Breast epithelium (tissue), 3 donors: ENCODE measurements at regions not wholly inside any gene's neighbourhood (a gene's known extent, or its start where the extent isn't known, plus 50 kb on each side); places are given as distances from the start of the nearest gene placed in this dataset.

ENCODE experiments used
- POLR2A ChIP-seq: fragments of 450-650 bp; IDR thresholded peaks from one replicate; pipeline ENCODE4 v1.6.1; 2016; ENCODE audit warnings: antibody characterized with exemption, mild to moderate bottlenecking, moderate library complexity
- POLR2AphosphoS5 ChIP-seq, 3 donors: sonication (generic); formaldehyde crosslinking; IDR thresholded peaks; one replicate each; pipeline ENCODE4 v1.6.1; 2017; ENCODE audit warnings: antibody characterized with exemption in 3 of 3
- TF ChIP-seq, protein P1 (sequence below), 3 donors: fragments of 450-650 bp; IDR thresholded peaks; one replicate each; pipeline ENCODE4 v1.5.1; 2016 to 2017; ENCODE audit warnings: antibody characterized with exemption in 3 of 3, mild to moderate bottlenecking in 3 of 3, moderate library complexity in 3 of 3

DNA sequence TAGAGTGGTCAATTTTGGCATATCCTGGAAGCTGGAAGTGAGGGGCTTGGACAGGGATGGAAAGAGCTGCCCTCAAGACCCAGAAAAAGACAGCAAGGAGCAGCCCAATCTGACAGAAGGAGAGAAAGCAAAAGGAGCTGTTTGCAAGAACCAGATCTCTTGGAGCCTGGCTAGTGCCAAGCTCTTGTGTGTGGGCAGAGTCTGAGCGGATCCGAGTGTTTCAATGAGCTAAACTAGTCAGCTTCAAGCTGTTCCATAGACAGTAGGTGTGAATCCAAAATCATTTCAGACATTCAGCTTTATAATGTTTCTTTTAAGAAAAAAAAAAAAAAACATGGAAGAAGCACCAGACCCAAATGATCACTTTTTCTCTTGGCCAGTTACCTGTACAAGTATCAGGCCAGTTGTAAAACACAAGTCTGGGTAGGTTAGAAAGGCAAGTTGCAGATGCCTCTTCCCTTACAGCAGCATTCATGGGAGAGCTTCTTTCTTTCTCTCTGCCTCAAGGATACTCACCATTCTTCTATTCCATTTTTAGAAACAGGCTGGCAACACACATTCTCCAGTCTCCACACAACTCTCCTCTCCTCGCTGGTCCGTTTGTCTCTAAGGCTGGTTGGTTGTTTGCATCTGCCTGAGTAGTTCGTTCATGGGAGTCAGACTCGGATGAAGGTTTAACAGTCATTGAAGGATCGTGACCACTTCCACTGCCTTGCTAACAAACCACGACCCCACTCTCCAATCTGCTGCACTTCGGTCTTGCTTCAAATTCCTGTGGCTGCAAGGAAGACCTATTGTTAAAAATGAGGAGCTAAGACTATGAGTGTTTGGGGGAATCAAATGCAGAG, 105.2 kb upstream of the GATB start:
- TF ChIP-seq, protein P1, sequence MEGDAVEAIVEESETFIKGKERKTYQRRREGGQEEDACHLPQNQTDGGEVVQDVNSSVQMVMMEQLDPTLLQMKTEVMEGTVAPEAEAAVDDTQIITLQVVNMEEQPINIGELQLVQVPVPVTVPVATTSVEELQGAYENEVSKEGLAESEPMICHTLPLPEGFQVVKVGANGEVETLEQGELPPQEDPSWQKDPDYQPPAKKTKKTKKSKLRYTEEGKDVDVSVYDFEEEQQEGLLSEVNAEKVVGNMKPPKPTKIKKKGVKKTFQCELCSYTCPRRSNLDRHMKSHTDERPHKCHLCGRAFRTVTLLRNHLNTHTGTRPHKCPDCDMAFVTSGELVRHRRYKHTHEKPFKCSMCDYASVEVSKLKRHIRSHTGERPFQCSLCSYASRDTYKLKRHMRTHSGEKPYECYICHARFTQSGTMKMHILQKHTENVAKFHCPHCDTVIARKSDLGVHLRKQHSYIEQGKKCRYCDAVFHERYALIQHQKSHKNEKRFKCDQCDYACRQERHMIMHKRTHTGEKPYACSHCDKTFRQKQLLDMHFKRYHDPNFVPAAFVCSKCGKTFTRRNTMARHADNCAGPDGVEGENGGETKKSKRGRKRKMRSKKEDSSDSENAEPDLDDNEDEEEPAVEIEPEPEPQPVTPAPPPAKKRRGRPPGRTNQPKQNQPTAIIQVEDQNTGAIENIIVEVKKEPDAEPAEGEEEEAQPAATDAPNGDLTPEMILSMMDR (IDR thresholded peaks at IDR 0.05), result no peak
- no peak for TF ChIP-seq POLR2A
- no peak for TF ChIP-seq POLR2AphosphoS5 (IDR thresholded peaks at IDR 0.05)
